ENCODE measurements at regions not wholly inside any gene's neighbourhood (a gene's known extent, or its start where the extent isn't known, plus 50 kb on each side); places are given as distances from the start of the nearest gene placed in this dataset.

DNA sequence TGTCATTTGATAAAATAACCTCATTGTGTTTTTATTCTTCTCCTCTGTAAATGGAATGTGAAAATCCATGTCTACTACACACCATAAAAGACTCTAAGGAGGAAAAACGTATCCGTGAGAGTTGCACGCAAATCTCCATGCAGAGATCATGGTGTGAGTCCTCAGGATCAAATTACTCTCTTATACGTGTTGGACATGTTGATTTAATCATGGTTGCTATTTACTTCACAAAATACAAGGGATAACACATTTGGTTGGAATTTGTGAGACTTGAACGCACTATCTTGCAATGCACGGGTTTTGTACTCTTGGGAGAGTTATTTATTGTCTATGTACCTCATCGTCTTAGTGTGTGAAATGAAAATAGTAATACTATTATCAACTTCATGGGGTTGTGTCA lies 128.0 kb upstream of the RASSF8 start:
- no peaks in the 10 kb centered on the region for H3K36me3 ChIP-seq (ENCODE audit: insufficient read depth, low read length)
- no peaks in the 10 kb centered on the region for H3K79me2 ChIP-seq (ENCODE audit: insufficient read depth, low read depth, low read length)
- no peak overlapping the region for H3K27ac ChIP-seq (ENCODE audit: low read depth, low read length, poor library complexity, severe bottlenecking)
- BruUV-seq (replicated peaks): no TSS peak
- TF ChIP-seq, protein P1, sequence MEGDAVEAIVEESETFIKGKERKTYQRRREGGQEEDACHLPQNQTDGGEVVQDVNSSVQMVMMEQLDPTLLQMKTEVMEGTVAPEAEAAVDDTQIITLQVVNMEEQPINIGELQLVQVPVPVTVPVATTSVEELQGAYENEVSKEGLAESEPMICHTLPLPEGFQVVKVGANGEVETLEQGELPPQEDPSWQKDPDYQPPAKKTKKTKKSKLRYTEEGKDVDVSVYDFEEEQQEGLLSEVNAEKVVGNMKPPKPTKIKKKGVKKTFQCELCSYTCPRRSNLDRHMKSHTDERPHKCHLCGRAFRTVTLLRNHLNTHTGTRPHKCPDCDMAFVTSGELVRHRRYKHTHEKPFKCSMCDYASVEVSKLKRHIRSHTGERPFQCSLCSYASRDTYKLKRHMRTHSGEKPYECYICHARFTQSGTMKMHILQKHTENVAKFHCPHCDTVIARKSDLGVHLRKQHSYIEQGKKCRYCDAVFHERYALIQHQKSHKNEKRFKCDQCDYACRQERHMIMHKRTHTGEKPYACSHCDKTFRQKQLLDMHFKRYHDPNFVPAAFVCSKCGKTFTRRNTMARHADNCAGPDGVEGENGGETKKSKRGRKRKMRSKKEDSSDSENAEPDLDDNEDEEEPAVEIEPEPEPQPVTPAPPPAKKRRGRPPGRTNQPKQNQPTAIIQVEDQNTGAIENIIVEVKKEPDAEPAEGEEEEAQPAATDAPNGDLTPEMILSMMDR (conservative IDR thresholded peaks at IDR 0.05; ENCODE audit: low read length): no peak
- TF ChIP-seq EZH2phosphoT487 (IDR thresholded peaks at IDR 0.05; ENCODE audit: borderline replicate concordance, low read depth, low read length): no peak
- intact Hi-C loops (cut with micrococcal nuclease; ENCODE audit: unreplicated experiment): no loop called here
- no peaks in the 10 kb centered on the region for H3K4me1 ChIP-seq (ENCODE audit: insufficient read depth, low read length, poor library complexity, severe bottlenecking)
- no peak for DNase-seq (ENCODE audit: low spot score)
- no peak overlapping the region for H3K4me3 ChIP-seq (ENCODE audit: low read depth, low read length, poor library complexity, severe bottlenecking)
- POLR2A ChIA-PET: no interaction called here
- no peak overlapping the region for H2AFZ ChIP-seq (ENCODE audit: low read length)
- H3K4me2 ChIP-seq (ENCODE audit: low read length): no peak overlapping the region
- no peaks in the 10 kb centered on the region for H4K20me1 ChIP-seq (ENCODE audit: insufficient read depth, low read length)
- no peaks in the 10 kb centered on the region for H3K9me3 ChIP-seq (ENCODE audit: low read length)
- no peaks in the 10 kb centered on the region for H3K9me2 ChIP-seq (ENCODE audit: insufficient read depth, low read length)
- CTCF ChIA-PET (ENCODE audit: unreplicated experiment): no interaction called here

DNA sequence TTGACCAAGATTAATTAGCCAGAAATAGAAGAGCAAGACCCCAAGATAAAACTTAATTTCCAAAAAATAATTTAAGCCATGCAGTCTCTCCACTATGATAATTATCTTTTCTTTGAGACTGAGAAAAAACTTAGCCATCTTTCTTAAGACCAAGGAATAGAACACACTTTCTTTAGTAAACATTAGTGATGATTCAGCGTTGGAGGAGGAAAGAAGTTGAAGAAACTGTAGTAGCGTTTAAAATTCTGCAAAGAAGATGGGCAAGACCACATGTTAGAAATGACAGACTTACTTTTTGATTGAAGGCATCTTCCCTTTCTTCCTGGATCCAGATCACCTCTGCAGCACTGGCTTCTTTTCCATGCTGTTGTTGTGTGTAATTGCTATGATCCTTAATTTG lies 124.8 kb upstream of the RASSF8 start:
- Histone ChIP-seq H2AFZ (ENCODE audit: low read length) (no peak overlapping the region), H3K4me1 (ENCODE audit: insufficient read depth, low read length, poor library complexity, severe bottlenecking) (no peaks in the 10 kb centered on the region), H3K9me2 (ENCODE audit: insufficient read depth, low read length) (no peaks in the 10 kb centered on the region), H3K36me3 (ENCODE audit: insufficient read depth, low read length) (no peaks in the 10 kb centered on the region), H3K4me2 (ENCODE audit: low read length) (no peak overlapping the region), H4K20me1 (ENCODE audit: insufficient read depth, low read length) (no peaks in the 10 kb centered on the region), H3K79me2 (ENCODE audit: insufficient read depth, low read depth, low read length) (no peaks in the 10 kb centered on the region), H3K4me3 (ENCODE audit: low read depth, low read length, poor library complexity, severe bottlenecking) (no peak overlapping the region), H3K9me3 (ENCODE audit: low read length) (no peaks in the 10 kb centered on the region), H3K27ac (ENCODE audit: low read depth, low read length, poor library complexity, severe bottlenecking) (no peak overlapping the region)
- no peak for DNase-seq (ENCODE audit: low spot score)
- CTCF ChIA-PET (ENCODE audit: unreplicated experiment): no interaction called here
- no TSS peak for BruUV-seq (replicated peaks)
- TF ChIP-seq EZH2phosphoT487 (IDR thresholded peaks at IDR 0.05; ENCODE audit: borderline replicate concordance, low read depth, low read length): no peak
- TF ChIP-seq, protein P1 (conservative IDR thresholded peaks at IDR 0.05; ENCODE audit: low read length): no peak
- intact Hi-C loops (cut with micrococcal nuclease; ENCODE audit: unreplicated experiment): no loop called here
- POLR2A ChIA-PET: interaction anchor here (1.7 kb wide), 1 partner anchor 9 kb away, joined by 4 read pairs; no protein-coding TSS in a partner anchor

DNA sequence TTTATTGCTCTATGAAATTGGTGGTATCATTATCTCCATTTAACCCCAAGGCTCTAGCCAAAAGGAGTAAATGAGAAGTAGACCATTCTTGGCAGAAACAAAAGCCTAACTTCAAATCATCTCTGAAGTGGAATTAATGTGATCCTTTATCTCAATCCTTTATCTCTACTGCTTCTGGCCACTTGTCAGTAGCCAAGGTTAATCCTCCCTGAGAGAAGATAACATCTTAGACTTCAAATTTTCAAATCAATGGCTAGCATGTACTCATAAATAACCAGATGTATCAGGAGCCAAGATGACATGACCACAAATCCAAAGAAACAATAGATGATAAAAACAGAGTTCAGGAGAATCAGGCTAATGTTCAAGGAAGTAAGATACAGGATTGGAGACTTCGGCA lies 123.1 kb upstream of the RASSF8 start:
- Histone ChIP-seq H2AFZ (ENCODE audit: low read length) (no peak overlapping the region), H4K20me1 (ENCODE audit: insufficient read depth, low read length) (no peaks in the 10 kb centered on the region), H3K4me3 (ENCODE audit: low read depth, low read length, poor library complexity, severe bottlenecking) (no peak overlapping the region), H3K9me2 (ENCODE audit: insufficient read depth, low read length) (no peaks in the 10 kb centered on the region), H3K4me2 (ENCODE audit: low read length) (no peak overlapping the region), H3K4me1 (ENCODE audit: insufficient read depth, low read length, poor library complexity, severe bottlenecking) (no peaks in the 10 kb centered on the region), H3K9me3 (ENCODE audit: low read length) (no peaks in the 10 kb centered on the region), H3K27ac (ENCODE audit: low read depth, low read length, poor library complexity, severe bottlenecking) (no peak overlapping the region), H3K36me3 (ENCODE audit: insufficient read depth, low read length) (no peaks in the 10 kb centered on the region), H3K79me2 (ENCODE audit: insufficient read depth, low read depth, low read length) (no peaks in the 10 kb centered on the region)
- CTCF ChIA-PET (ENCODE audit: unreplicated experiment): no interaction called here
- no TSS peak for BruUV-seq (replicated peaks)
- POLR2A ChIA-PET: no interaction called here
- intact Hi-C loops (cut with micrococcal nuclease; ENCODE audit: unreplicated experiment): no loop called here
- no peak for TF ChIP-seq EZH2phosphoT487 (IDR thresholded peaks at IDR 0.05; ENCODE audit: borderline replicate concordance, low read depth, low read length)
- TF ChIP-seq, protein P1 (conservative IDR thresholded peaks at IDR 0.05; ENCODE audit: low read length): no peak
- no peak for DNase-seq (ENCODE audit: low spot score)
